ENCODE measurements at regions not wholly inside any gene's neighbourhood (a gene's known extent, or its start where the extent isn't known, plus 50 kb on each side); places are given as distances from the start of the nearest gene placed in this dataset.

DNA sequence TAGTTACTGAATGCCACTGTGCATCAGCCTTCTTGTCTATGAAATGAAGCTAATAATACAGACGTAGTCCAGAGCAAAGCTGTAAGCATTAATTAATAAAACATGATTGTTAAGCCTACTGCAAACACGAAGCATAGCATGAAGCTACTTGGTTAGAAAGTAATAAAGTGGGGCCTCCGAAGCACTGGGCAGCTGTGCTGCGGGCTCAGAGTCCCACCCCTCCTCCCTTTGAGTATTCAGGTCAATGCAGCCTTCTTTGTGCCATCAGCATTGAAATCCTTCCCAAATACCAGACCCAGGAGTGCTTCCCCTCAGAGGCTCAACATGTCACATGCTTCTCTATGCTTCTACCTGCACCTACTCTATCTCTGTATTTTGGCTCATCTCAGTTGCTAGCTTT is 1112.6 kb downstream of the IGSF11 start:
- peaks cover 2% of the 10 kb centered on the region for H3K27me3 Mint-ChIP-seq

GRCh38 chr3:117926819-117927218 is 1107.8 kb downstream of the IGSF11 start:
- Mint-ChIP-seq H3K4me3 (no peak overlapping the region), H3K27ac (no peak overlapping the region), H3K27me3 (peaks cover 2% of the 10 kb centered on the region), H3K9me3 (no peaks in the 10 kb centered on the region), H3K4me1 (no peaks in the 10 kb centered on the region), H3K36me3 (ENCODE audit: low read depth) (no peaks in the 10 kb centered on the region)
- intact Hi-C loops (cut with micrococcal nuclease): no loop called here
- DNase-seq (no peak), ATAC-seq (ENCODE audit: low read depth) (no peak)
- TF ChIP-seq, protein P1, sequence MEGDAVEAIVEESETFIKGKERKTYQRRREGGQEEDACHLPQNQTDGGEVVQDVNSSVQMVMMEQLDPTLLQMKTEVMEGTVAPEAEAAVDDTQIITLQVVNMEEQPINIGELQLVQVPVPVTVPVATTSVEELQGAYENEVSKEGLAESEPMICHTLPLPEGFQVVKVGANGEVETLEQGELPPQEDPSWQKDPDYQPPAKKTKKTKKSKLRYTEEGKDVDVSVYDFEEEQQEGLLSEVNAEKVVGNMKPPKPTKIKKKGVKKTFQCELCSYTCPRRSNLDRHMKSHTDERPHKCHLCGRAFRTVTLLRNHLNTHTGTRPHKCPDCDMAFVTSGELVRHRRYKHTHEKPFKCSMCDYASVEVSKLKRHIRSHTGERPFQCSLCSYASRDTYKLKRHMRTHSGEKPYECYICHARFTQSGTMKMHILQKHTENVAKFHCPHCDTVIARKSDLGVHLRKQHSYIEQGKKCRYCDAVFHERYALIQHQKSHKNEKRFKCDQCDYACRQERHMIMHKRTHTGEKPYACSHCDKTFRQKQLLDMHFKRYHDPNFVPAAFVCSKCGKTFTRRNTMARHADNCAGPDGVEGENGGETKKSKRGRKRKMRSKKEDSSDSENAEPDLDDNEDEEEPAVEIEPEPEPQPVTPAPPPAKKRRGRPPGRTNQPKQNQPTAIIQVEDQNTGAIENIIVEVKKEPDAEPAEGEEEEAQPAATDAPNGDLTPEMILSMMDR (IDR thresholded peaks at IDR 0.05): no peak
- ChIA-PET POLR2A (no interaction called here), CTCF (no interaction called here)

More for the DNA sequence above, 1112.6 kb downstream of the IGSF11 start:
- DNase-seq (no peak), ATAC-seq (ENCODE audit: low read depth) (no peak)
- Mint-ChIP-seq H3K27ac (no peak overlapping the region), H3K4me3 (no peak overlapping the region), H3K9me3 (no peaks in the 10 kb centered on the region), H3K4me1 (no peaks in the 10 kb centered on the region), H3K36me3 (ENCODE audit: low read depth) (no peaks in the 10 kb centered on the region)
- CTCF ChIA-PET: no interaction called here
- intact Hi-C loops (cut with micrococcal nuclease): no loop called here
- TF ChIP-seq, protein P1 (IDR thresholded peaks at IDR 0.05): no peak
- POLR2A ChIA-PET: no interaction called here

DNA sequence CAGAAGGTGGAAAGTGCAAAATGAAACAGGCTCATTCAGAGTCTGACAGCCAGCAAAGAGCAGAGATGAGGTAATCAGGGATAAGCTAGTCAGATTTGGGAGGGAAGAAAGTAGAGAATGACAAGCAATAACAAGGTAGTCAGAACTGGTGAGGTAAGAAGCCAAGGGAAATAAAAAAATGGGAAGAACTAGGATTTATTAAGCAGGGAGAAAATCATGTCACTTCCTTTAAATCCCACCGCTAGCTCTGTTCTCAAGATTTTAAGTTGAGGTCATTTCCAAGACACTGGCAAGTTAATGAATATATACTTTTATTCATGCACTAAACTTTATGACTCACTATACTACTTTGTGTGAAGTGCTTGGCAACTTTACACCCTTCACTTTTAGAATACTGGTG is 1106.8 kb downstream of the IGSF11 start:
- no peak for ATAC-seq (ENCODE audit: low read depth)
- intact Hi-C loops (cut with micrococcal nuclease): no loop called here
- ChIA-PET POLR2A (no interaction called here), CTCF (no interaction called here)
- Mint-ChIP-seq H3K27me3 (no peaks in the 10 kb centered on the region), H3K9me3 (no peaks in the 10 kb centered on the region), H3K36me3 (ENCODE audit: low read depth) (no peaks in the 10 kb centered on the region), H3K27ac (no peak overlapping the region), H3K4me1 (no peaks in the 10 kb centered on the region), H3K4me3 (no peak overlapping the region)
- TF ChIP-seq, protein P1 (IDR thresholded peaks at IDR 0.05): no peak
- DNase-seq: no peak

- Mint-ChIP-seq H3K27me3 (no peaks in the 10 kb centered on the region), H3K36me3 (ENCODE audit: low read depth) (no peaks in the 10 kb centered on the region), H3K4me1 (no peaks in the 10 kb centered on the region), H3K4me3 (no peak overlapping the region), H3K27ac (no peak overlapping the region), H3K9me3 (no peaks in the 10 kb centered on the region)
- ATAC-seq (ENCODE audit: low read depth): no peak
- TF ChIP-seq, protein P1 (IDR thresholded peaks at IDR 0.05): no peak
- ChIA-PET POLR2A (no interaction called here), CTCF (no interaction called here)
- DNase-seq: no peak
- intact Hi-C loops (cut with micrococcal nuclease): no loop called here
Observed at GRCh38 chr3:117928836-117929235, 1105.8 kb downstream of the IGSF11 start.

GRCh38 chr3:117932441-117932840 is 1102.2 kb downstream of the IGSF11 start:
- peaks cover 3% of the 10 kb centered on the region for H3K9me3 Mint-ChIP-seq
- DNase-seq (no peak), ATAC-seq (ENCODE audit: low read depth) (no peak)
- ChIA-PET CTCF (no interaction called here), POLR2A (no interaction called here)
- no peaks in the 10 kb centered on the region for H3K27me3 Mint-ChIP-seq
- TF ChIP-seq, protein P1 (IDR thresholded peaks at IDR 0.05): no peak
- no peaks in the 10 kb centered on the region for H3K36me3 Mint-ChIP-seq (ENCODE audit: low read depth)
- H3K4me3 Mint-ChIP-seq: no peak overlapping the region
- intact Hi-C loops (cut with micrococcal nuclease): no loop called here
- no peak overlapping the region for H3K27ac Mint-ChIP-seq
- H3K4me1 Mint-ChIP-seq: no peaks in the 10 kb centered on the region
